ENCODE measurements at regions not wholly inside any gene's neighbourhood (a gene's known extent, or its start where the extent isn't known, plus 50 kb on each side); places are given as distances from the start of the nearest gene placed in this dataset.

GRCh38 chr3:69613286-69613685 lies 126.0 kb upstream of the MITF start:
- TF ChIP-seq POLR2A (IDR thresholded peaks at IDR 0.05), result no peak
- TF ChIP-seq CTCF (IDR thresholded peaks at IDR 0.05), result no peak
- no peak for TF ChIP-seq POLR2AphosphoS5 (IDR thresholded peaks at IDR 0.05)
- no peak for TF ChIP-seq EP300 (IDR thresholded peaks at IDR 0.05)

Measured in stomach (tissue), 4 donors.